GM18868 (cell line): ENCODE measurements at regions not wholly inside any gene's neighbourhood (a gene's known extent, or its start where the extent isn't known, plus 50 kb on each side); places are given as distances from the start of the nearest gene placed in this dataset.
A peak's percentile ranks its signal among the peaks of the same experiment; 100 is the strongest.

Experiments used
- ATAC-seq: cut with Tn5 transposase; IDR thresholded peaks from one replicate; pipeline ENCODE4 v1.9.1; 2021; ENCODE audit warnings: mild to moderate bottlenecking, moderate library complexity; ENCODE audit not compliant: unreplicated experiment

GRCh38 chr2:22281033-22281432, 1103.9 kb upstream of the KLHL29 start:
- no peak for ATAC-seq

DNA sequence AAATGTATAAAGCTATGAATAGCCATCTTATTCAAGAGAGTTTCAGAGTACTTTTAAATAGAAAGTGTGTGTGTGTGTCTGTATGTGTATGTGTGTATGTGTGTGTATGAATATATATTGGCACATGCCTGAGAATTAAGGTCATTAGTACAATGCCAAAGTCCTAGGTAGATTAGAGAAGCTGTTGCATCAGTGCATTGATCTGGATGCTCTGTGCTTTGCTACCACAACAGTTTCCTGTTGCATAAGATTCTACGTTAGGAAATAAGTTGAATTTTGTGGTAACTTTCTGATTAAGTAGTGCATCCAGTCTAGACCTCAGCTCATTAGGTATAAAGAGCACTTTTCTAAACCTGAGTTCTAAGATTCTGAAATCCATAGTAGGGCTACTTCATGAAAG, 1102.8 kb upstream of the KLHL29 start:
- no peak for ATAC-seq

GRCh38 chr2:22282916-22283315, 1102.1 kb upstream of the KLHL29 start:
- ATAC-seq: no peak

DNA sequence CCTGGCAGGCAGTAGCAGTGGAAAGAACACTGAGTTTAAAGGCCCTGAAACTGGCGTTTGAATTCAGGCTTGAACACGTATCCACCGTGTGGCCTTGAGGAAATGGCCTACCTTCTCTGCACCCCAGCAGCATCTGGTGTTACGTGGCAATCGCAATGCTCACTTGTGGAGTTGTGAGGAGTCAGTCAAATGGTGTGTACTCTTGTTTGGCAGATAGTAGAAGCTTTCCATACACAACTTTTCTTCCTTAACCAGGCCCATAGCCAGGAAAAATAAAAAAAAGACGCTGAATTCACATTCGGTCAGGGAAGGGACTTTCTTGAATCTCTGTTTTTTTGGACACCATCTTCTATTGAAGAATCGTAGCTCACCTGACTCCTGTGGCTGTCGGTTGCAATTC, 1101.5 kb upstream of the KLHL29 start:
- no peak for ATAC-seq

- ATAC-seq: no peak
Observed at GRCh38 chr2:22290302-22290701, 1094.7 kb upstream of the KLHL29 start.

GRCh38 chr2:22290909-22291473, 1094.0 kb upstream of the KLHL29 start:
- no peak for ATAC-seq

DNA sequence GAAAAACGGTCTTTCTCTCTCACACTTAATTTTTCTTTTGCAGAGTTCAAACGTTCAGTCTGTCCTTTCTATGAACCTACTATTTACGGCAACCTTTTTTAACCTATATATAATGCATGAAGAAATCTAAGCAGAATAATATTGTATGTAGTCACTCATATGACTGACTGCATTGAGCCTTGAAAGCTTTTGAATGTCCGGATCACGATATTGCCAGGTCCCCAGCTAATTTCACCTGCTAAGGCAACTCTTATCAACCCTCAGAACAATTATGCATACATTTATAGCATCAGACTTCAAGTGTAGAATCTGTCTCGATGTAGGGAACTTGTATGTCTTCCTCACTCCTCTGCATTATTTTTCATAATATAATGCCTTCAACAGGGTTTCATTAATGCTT, 1083.8 kb upstream of the KLHL29 start:
- ATAC-seq: no peak

GRCh38 chr2:22326250-22326649, 1058.7 kb upstream of the KLHL29 start:
- no peak for ATAC-seq

DNA sequence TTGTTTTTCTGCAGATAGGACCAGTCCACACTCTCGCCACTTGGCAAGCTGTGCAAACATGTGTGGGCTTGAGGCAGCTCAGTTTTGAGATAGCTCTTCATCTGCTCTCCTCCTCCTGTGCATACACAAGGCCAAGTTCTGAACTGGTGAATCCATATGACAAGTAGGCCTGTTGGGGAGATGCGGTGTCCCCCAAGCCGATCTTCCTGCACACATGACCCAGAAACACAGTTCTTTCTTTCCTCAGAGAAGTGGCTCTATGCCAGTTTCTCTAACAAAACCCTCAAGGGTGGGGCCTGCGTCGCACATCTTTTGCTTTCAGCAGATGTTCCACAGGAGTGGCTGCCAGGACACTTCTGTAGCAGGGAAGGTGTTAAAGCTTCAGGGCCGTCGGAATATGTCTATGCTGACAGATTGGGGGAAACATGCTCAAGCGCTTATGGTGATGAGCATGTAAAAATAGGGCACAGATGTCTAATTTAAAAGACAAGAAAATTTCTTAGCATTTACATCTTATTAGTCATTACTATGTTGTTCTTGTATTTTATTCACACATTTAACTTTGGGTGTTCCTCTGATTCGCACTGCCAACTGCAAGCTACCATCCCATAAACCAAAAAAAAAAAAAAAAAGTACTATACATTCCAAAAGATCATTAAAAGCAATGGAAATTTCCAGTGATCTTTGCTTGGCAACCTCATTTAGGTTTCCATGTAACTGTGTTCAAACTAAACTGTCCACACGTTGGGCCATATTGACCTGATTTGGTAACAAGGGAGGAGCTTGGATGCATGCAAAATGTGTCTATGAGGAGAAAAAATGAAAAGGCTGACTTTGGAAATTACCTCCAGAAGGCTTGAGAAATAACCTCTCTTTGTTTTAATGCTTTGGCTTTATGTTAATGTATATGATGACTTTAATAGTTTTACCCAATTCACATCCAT, 1055.5 kb upstream of the KLHL29 start:
- no peak for ATAC-seq

DNA sequence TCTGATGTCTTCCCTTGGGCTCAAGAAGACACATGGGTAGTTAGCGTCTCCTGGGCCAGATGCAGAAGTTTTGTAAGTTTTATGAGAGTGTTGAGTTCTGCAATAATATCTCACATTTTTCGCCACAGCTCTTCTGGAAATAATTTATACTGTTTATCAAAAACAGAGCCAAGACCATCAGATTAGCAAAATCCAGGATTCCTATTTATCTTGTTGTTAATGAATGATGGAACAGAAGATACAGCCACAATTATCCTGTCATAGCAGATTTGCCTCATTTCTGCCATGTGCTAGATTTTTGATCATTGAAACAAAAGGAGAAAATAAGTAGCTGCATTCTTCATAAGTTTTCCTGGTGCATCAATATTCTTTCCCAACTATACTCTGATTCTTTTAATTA, 1048.6 kb upstream of the KLHL29 start:
- ATAC-seq: no peak

GRCh38 chr2:22340716-22341115, 1044.3 kb upstream of the KLHL29 start:
- ATAC-seq: no peak

DNA sequence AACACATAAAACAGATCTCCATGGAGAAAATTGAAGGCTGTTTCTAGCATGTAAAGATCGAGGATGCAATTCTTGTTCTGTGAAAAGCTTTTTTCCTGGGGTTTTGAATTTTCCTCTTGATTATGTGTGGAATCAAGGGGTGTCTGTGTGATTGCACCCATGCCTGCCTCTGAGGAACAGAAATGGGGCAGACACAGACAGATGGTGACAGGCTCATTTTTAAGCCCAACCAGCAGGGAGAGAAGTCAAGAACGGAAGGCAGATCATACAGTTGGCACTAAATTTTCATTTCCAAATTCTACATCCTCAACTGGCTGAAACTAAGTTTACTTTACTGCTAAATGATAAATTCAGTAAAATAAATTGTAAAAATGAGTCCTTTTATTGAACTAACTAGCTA, 1037.7 kb upstream of the KLHL29 start:
- no peak for ATAC-seq

DNA sequence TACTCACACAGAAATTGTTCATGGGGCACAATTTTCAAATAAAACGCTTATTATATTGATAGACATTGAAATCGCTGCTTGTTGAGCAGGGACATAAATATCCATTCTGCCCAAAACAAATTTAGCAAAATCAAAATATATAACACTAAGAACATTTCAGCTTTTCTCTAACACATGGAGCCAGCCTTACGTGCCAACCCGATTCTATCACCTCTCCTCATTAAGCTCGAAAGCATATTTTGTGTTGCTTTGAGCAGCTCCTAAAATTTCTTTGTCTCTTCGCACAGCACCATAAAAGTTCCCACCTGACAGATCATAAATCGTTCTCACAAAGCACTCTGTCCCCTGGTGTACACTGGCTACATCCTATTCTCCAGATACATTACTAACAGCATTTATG, 1034.4 kb upstream of the KLHL29 start:
- ATAC-seq: no peak

- ATAC-seq: peak; percentile 90
Observed at GRCh38 chr2:22355816-22356433, 1029.1 kb upstream of the KLHL29 start.

GRCh38 chr2:22359071-22359672, 1025.8 kb upstream of the KLHL29 start:
- ATAC-seq: no peak

- ATAC-seq: no peak
Observed at GRCh38 chr2:22360735-22361374, 1024.1 kb upstream of the KLHL29 start.

GRCh38 chr2:22361571-22361970, 1023.4 kb upstream of the KLHL29 start:
- no peak for ATAC-seq

DNA sequence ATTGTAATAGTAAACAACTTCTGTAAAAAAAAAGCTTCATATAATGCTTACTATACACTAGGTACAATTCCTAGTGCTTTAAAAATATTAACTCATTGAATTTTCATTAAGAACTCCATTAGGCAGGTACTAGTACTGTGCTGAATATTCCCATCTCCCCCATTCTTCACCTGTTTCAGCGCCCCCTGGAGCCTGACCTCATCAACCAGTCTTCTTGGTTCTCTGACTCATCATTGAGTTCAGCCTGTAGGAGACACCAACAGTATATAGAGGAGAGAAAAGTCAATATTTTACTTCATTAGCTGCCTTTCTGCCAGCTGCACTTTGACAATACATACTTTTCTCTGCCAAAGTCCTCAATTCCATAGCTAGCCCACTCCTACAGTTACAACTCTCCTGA, 1009.9 kb upstream of the KLHL29 start:
- no peak for ATAC-seq

DNA sequence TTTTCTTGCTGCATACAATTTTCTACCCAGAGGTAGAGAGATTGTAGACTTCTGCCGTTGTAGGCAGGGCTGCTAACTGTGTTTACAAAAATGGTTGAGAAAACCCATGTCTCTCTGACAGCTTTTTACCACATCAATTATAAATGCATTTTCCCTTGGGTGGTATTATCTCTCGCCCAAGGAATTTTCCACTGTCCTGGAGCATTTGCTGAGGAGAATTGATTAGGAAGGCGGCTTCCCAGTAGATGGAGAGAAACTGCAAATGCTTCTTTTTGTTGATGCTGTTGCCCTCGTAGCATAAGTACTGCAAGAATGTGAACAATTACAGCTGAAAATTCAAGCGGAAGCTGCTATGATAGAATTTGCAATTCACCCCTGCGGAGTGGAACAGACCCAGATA, 1007.7 kb upstream of the KLHL29 start:
- ATAC-seq: no peak

- no peak for ATAC-seq
Observed at GRCh38 chr2:22382479-22383169, 1002.4 kb upstream of the KLHL29 start.

DNA sequence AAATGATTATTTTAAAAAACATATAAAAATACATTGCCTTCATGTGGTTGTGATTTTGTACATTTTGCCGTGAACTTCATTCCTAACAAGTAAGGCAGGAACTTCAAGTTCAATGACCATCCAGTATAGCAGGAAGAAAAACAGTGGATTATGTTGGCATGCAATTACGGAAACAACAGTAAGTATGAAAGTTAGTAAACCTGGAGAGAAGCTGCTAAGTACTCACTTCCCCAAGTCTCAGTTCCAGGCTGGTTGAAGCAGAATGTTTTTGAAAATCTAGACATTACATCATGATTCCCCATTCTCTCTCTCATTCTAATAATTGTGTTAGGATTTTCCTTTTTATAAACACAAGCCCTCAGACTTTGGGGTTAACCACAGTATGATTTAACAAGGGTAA, 987.1 kb upstream of the KLHL29 start:
- ATAC-seq: no peak
